ENCODE measurements at regions not wholly inside any gene's neighbourhood (a gene's known extent, or its start where the extent isn't known, plus 50 kb on each side); places are given as distances from the start of the nearest gene placed in this dataset.

GRCh38 chr4:179919587-179919986 lies 2323.6 kb upstream of the TENM3 start:
- no peak for DNase-seq
- ATAC-seq (ENCODE audit: insufficient read depth, low read depth): no peak

GRCh38 chr4:179927473-179927872 lies 2315.7 kb upstream of the TENM3 start:
- TF ChIP-seq CTCF (IDR thresholded peaks at IDR 0.05; ENCODE audit: borderline replicate concordance, extremely low read depth, low read length, poor library complexity, severe bottlenecking) (no peak), EZH2 (IDR thresholded peaks at IDR 0.05; ENCODE audit: borderline replicate concordance, low read depth, low read length, severe bottlenecking) (no peak)
- no peak for ATAC-seq (ENCODE audit: insufficient read depth, low read depth)
- DNase-seq: no peak

More at GRCh38 chr4:179919587-179919986, 2323.6 kb upstream of the TENM3 start:
- no peaks in the 10 kb centered on the region for H3K4me1 ChIP-seq (ENCODE audit: insufficient read depth, low read length)
- H3K27ac ChIP-seq (ENCODE audit: low read length): no peak overlapping the region
- H3K9ac ChIP-seq (ENCODE audit: low read depth, low read length): no peak overlapping the region
- TF ChIP-seq CTCF (IDR thresholded peaks at IDR 0.05; ENCODE audit: borderline replicate concordance, extremely low read depth, low read length, poor library complexity, severe bottlenecking): no peak
- TF ChIP-seq EZH2 (IDR thresholded peaks at IDR 0.05; ENCODE audit: borderline replicate concordance, low read depth, low read length, severe bottlenecking): no peak
- no peak overlapping the region for H3K4me2 ChIP-seq (ENCODE audit: insufficient read depth, low read length)
- no peak overlapping the region for H3K4me3 ChIP-seq (ENCODE audit: low read depth in 1 of 2, low read length in 2 of 2)
- H3K79me2 ChIP-seq (ENCODE audit: insufficient read depth, low read length): no peaks in the 10 kb centered on the region
- no peaks in the 10 kb centered on the region for H3K36me3 ChIP-seq (ENCODE audit: insufficient read depth, low read length)
- no peaks in the 10 kb centered on the region for H3K9me3 ChIP-seq (ENCODE audit: insufficient read depth, low read length, severe bottlenecking)
- no peak overlapping the region for H2AFZ ChIP-seq (ENCODE audit: low read depth, low read length)
- no peaks in the 10 kb centered on the region for H4K20me1 ChIP-seq (ENCODE audit: insufficient read depth, low read length)
- no peaks in the 10 kb centered on the region for H3K27me3 ChIP-seq (ENCODE audit: insufficient read depth, low read length, poor library complexity)

GRCh38 chr4:179941911-179942310 lies 2301.3 kb upstream of the TENM3 start:
- H4K20me1 ChIP-seq (ENCODE audit: insufficient read depth, low read length): no peaks in the 10 kb centered on the region
- no peaks in the 10 kb centered on the region for H3K27me3 ChIP-seq (ENCODE audit: insufficient read depth, low read length, poor library complexity)
- TF ChIP-seq EZH2 (IDR thresholded peaks at IDR 0.05; ENCODE audit: borderline replicate concordance, low read depth, low read length, severe bottlenecking) (no peak), CTCF (IDR thresholded peaks at IDR 0.05; ENCODE audit: borderline replicate concordance, extremely low read depth, low read length, poor library complexity, severe bottlenecking) (no peak)
- H3K27ac ChIP-seq (ENCODE audit: low read length): no peak overlapping the region
- H3K4me1 ChIP-seq (ENCODE audit: insufficient read depth, low read length): peaks cover 7% of the 10 kb centered on the region; the same call in 1 of the 2 replicates
- ATAC-seq (ENCODE audit: insufficient read depth, low read depth) (peak; percentile 79), DNase-seq (peak; percentile 24)
- H3K9ac ChIP-seq (ENCODE audit: low read depth, low read length): no peak overlapping the region
- H3K79me2 ChIP-seq (ENCODE audit: insufficient read depth, low read length): no peaks in the 10 kb centered on the region
- no peak overlapping the region for H3K4me2 ChIP-seq (ENCODE audit: insufficient read depth, low read length)
- no peak overlapping the region for H3K4me3 ChIP-seq (ENCODE audit: low read depth in 1 of 2, low read length in 2 of 2)
- H3K36me3 ChIP-seq (ENCODE audit: insufficient read depth, low read length): no peaks in the 10 kb centered on the region
- H2AFZ ChIP-seq (ENCODE audit: low read depth, low read length): no peak overlapping the region
- no peaks in the 10 kb centered on the region for H3K9me3 ChIP-seq (ENCODE audit: insufficient read depth, low read length, severe bottlenecking)

More at GRCh38 chr4:179927473-179927872, 2315.7 kb upstream of the TENM3 start:
- Histone ChIP-seq H3K9me3 (ENCODE audit: insufficient read depth, low read length, severe bottlenecking) (no peaks in the 10 kb centered on the region), H3K27ac (ENCODE audit: low read length) (no peak overlapping the region), H3K79me2 (ENCODE audit: insufficient read depth, low read length) (no peaks in the 10 kb centered on the region), H2AFZ (ENCODE audit: low read depth, low read length) (no peak overlapping the region), H3K4me3 (ENCODE audit: low read depth in 1 of 2, low read length in 2 of 2) (no peak overlapping the region), H3K4me1 (ENCODE audit: insufficient read depth, low read length) (no peaks in the 10 kb centered on the region), H3K27me3 (ENCODE audit: insufficient read depth, low read length, poor library complexity) (no peaks in the 10 kb centered on the region), H3K36me3 (ENCODE audit: insufficient read depth, low read length) (no peaks in the 10 kb centered on the region), H4K20me1 (ENCODE audit: insufficient read depth, low read length) (no peaks in the 10 kb centered on the region), H3K4me2 (ENCODE audit: insufficient read depth, low read length) (no peak overlapping the region), H3K9ac (ENCODE audit: low read depth, low read length) (no peak overlapping the region)

- H4K20me1 ChIP-seq (ENCODE audit: insufficient read depth, low read length): no peaks in the 10 kb centered on the region
- ATAC-seq (ENCODE audit: insufficient read depth, low read depth) (no peak), DNase-seq (no peak)
- no peak overlapping the region for H3K4me3 ChIP-seq (ENCODE audit: low read depth in 1 of 2, low read length in 2 of 2)
- H3K9ac ChIP-seq (ENCODE audit: low read depth, low read length): no peak overlapping the region
- no peaks in the 10 kb centered on the region for H3K36me3 ChIP-seq (ENCODE audit: insufficient read depth, low read length)
- TF ChIP-seq CTCF (IDR thresholded peaks at IDR 0.05; ENCODE audit: borderline replicate concordance, extremely low read depth, low read length, poor library complexity, severe bottlenecking) (no peak), EZH2 (IDR thresholded peaks at IDR 0.05; ENCODE audit: borderline replicate concordance, low read depth, low read length, severe bottlenecking) (no peak)
- no peaks in the 10 kb centered on the region for H3K79me2 ChIP-seq (ENCODE audit: insufficient read depth, low read length)
- H3K4me2 ChIP-seq (ENCODE audit: insufficient read depth, low read length): no peak overlapping the region
- no peaks in the 10 kb centered on the region for H3K27me3 ChIP-seq (ENCODE audit: insufficient read depth, low read length, poor library complexity)
- no peak overlapping the region for H2AFZ ChIP-seq (ENCODE audit: low read depth, low read length)
- H3K27ac ChIP-seq (ENCODE audit: low read length): no peak overlapping the region
- no peaks in the 10 kb centered on the region for H3K4me1 ChIP-seq (ENCODE audit: insufficient read depth, low read length)
- no peaks in the 10 kb centered on the region for H3K9me3 ChIP-seq (ENCODE audit: insufficient read depth, low read length, severe bottlenecking)
These were observed 2266.4 kb upstream of the TENM3 start for GRCh38 chr4:179976777-179977176.
